HuH-7 (cell line): ENCODE measurements at regions not wholly inside any gene's neighbourhood (a gene's known extent, or its start where the extent isn't known, plus 50 kb on each side); places are given as distances from the start of the nearest gene placed in this dataset.
A peak's percentile ranks its signal among the peaks of the same experiment; 100 is the strongest.

ENCODE experiments used
- DNase-seq: peaks from one replicate; pipeline ENCODE4 v3.0.0; 2011; ENCODE audit warnings: low spot score

DNA sequence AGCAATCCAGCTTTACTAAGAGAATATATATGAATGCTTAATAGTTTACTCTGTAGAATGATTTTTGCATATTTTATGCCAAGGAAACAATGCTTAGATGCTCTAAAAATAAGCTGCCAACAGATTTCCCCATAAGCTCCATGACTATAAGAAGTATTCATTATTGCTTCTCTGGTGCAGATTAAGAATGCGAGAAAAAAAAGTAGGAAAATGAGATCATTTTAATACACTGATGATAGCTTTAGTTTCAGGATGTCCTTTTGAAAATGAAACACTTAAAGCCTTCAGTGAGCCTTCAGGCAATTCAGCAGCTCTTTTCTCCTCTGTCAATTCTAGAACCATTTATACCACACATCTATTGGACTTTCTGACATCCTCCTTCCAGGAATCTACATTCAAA, 735.0 kb upstream of the POT1 start:
- DNase-seq: no peak

DNA sequence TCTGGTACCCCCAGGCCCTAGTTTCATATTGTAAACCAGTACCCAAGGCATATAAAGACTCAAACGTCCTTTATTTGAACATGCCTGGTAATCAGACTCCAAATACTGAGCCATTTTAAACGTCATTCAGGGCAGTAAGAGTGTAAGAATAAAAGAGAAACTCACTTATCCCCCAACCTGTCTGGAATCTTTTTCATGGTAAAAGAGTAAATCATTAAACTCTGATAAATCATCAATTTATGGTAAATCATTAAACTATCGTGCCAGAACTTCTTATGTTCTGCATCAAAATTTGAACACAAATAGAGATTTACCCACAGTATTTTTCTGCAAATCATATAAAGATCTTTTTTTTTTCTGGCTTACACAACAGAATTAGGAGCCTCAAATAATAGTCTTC, 734.3 kb upstream of the POT1 start:
- DNase-seq: no peak

DNA sequence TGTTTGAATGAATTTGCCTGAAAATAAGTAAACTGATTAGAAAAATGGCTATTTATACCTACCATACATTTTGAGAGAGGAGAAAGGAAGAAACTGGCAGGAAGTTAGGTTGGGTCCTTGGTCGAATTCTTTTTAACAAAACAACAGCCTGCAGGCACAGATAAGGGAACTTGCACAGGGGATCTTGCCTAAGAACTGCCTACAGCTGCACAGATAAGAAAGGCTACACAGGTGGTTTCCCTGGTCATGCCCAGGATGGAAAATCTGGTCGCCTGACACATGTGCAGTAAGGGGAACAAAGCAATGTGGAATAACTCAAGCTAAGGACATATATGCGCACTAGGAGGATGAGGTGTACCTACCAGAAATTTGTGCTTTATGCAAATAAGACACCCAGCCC, 732.1 kb upstream of the POT1 start:
- DNase-seq: no peak

DNA sequence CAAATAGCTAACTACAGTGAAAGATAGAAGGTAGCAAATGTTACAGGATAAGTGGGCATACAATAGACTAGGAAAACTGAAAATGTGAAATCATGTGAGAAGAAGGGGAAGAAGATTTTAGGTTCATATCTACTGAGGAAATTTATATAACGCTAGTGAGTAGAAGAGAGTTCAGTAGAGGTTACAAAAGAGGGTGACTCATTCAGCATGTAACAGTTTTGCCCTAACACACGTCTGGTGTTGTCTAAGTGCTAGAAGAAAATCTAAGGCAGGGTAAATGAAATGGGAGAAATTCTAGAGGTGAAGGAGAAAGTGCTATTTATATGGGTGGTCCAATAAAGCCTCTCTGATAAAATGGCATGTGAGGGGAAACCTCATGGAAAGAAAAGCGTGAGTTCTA, 731.4 kb upstream of the POT1 start:
- DNase-seq: no peak

DNA sequence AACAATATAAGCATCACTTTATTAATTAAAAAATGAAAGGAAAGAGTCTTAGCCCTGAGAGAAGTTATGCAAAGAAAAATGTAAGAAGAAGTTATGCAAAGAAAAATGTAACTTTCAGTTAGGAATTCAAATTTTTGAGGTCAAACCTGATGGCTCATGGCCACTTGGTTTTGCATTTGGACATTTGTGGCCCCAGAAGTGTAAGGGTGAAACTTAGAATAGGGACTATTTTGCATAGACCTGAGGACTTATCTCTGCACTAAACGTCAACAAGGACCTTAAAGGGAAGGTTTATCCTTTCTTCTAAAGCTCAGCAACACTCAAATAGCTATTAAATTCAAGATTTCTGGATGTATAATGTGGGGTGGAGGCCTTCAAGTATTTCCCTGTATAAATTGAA, 724.5 kb upstream of the POT1 start:
- no peak for DNase-seq

DNA sequence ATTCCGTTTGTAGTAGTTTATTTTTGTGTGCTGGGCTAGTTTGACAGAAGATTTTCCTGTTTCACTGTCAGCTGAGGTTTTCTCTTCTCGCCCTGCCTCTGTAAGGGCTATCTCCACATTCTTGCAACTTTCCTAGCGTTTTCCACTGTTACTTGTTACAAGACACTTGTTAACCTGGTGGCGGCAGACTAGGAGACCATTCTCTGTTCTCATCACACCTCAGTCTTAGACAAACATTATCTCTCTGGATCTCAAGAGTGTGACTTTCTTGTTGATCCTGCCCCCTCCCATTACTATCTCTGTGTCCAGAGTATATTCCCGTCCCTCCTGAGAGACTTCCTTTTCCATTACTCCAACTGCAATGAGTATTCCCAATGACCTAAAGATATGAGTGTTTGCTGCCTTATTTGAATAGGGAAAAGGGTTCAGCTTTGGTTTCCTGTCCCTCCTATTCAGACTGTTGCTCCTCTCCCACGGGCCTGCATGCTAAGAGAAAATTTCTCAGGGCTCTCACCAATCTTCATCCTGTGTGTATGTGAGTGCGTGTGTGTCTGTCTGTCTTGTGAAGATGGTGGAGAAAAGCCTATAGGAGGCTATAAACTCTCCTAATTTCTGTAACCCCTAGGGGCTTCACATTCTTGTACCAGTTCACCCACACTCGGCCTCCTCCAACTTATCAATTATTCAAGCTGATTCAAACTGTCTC, 722.4 kb upstream of the POT1 start:
- DNase-seq: no peak

DNA sequence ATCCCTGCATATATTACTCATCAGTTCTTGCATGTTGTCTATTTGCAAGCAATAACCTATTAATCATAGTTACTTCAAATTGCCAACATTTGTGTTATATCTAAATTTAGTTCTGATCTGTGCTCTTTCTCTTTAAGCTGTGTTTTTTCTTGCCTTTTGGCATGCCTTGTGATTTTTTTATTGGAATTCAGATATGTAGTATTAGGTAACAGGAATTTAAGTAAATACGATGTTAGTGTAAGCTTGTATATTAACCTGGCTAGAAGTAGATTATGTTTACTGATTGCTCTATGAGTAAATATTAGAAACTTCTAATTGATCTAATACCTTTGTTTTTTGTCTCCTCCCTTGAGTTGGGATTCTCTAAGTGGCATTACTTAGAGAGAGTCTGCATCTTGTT, 718.9 kb upstream of the POT1 start:
- DNase-seq: no peak

DNA sequence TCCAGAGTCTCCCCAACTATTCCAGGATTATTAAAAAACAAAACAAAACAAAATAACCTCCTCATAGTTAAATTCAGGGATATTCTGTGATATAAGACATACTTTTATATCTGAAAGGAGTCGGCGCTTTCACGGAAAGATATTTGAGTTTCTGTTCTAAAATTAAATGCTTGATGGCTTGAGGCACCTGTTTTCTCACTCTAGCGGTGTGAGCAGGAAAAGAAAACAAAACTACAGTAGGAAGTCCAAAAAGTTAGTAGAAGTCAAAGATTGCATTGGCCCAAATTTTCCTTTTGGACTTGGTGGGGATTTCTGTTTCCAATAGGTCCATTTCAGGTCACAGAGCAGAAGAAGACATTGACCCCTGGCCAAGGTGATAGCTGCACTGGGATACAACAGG, 716.1 kb upstream of the POT1 start:
- DNase-seq: no peak

DNA sequence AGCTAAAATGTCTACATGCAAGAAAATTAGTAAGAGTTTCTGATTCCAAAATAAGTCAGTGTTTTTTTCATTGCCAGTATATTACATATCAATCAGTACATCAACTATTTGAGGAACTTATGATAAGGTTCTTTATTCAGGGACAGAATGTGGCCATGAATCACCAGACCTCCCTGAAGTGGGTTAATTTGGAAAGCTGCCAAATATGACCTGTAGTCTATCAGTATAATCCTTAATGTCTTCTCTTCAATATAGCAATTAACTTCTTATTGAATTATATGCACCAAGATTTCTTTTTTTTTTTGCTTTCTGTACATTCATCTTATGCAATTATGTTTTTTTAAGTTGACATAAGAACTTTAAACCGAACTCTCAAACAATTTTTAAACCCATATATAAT, 714.5 kb upstream of the POT1 start:
- no peak for DNase-seq

DNA sequence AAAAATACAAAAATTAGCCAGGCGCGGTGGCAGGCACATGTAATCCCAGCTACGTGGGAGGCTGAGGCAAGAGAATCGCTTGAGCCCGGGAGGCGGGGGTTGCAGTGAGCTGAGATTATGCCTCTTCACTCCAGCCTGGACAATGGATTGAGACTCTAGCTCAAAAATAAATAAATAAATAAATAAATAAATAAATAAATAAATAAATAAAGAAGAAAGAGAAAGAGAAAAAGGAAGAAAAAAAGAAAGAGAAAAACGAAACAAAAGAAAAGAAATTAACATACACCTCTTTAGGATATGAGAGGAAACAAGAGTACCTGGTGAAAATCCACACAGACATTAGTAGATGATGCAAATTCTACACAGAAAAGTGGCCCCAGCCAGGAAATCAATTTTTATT, 713.7 kb upstream of the POT1 start:
- no peak for DNase-seq

DNA sequence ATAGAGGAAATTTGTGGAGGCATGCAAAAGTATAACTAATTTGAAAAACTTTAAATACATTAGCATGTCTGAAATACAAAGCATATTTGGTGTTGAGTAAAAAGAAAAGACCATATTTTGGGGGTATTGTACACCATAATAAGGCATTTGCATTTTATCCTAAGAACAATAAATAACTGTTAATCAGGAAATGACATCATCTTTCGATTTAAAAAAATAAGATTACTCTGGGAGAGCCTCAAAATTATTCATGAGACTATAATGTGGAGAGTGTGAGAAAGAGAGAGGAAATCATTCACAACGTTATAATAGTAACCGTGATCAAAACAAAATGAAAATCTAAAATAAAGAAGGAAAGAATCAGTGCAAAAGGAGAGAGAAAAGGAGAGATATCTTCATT, 712.3 kb upstream of the POT1 start:
- no peak for DNase-seq

DNA sequence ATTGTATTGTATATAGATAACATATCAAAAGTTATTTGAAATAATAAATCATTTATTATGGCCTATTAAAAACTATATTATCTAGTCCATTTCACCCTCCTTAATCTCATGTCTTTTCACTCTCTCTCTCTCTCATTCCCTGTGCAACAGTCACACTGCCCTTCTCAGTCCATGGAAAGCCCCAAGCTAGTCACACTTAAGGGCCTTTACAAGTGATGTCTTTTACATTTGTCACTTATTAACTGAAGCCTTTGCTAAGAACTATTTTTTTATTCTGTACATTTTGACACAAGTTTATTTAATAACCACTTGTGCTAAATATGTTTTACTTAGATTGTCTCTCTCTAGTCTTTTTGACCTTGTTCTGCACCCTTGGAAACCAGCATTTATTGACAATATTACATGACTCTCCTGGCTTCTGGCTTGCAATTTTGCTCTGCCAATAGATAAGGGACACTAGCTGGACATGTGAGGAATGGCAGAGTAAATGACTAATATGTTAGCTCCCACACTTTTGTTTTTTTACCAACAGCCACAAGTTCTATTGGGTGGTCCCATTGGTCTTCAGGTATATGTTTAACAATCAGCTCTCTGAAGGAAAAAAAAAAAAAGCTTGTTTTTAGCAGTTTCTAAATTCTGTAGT, 706.8 kb upstream of the POT1 start:
- no peak for DNase-seq

DNA sequence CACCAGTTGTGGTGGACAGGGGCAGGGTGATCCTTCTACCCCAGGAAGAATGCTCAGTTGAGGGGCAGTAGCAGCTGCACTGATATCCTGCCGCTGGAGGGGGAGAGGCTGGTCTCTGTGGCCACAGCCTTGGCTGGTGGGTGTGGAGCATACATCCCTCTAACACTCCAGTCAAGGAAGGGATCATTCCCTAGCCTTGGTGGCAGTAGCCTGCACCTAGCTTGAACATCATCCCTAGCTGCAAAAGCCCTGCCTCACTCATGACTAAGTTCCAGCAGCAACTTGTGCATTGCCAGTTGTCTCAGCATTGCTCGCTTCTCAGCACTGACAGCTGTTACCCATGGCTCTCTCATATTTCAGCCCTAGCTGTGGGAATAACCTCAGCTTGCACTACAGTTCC, 688.9 kb upstream of the POT1 start:
- no peak for DNase-seq

DNA sequence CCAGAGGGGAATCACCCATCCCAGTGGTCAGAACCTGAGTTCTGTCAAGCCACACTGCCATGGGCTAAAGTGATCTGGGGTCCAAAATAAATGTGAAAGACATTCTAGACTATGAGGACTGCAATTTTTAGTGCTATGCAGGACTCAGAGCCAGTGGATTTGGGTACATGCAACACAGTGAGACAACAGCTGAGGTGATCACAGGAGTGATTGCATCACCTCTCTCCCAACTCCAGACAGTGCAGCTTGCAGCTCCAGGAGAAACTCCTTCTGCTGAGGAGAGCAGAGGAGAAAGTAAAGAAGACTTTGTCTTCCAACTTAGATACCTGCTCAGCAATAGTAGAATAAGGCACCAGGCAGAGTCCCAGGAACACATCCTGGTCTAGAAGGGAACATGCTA, 682.0 kb upstream of the POT1 start:
- DNase-seq: no peak

DNA sequence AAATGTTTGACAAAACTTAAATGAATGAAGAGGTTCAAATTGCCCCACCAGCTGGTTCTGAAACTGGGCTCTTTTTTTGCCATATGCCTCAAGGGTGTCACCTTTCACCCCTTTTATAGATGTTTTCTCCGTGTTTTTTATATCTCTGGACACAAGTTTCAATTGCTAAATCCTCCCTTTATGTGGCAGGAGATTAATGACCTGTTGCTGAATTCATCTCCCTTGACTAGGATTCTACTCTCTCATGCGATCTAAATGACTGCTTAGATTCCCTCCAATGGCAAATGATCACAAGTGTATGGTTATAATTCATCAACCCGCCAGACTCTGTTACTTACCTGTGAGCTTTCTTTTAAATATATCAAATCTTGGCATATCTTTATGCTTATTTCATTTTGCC, 677.0 kb upstream of the POT1 start:
- DNase-seq: no peak

DNA sequence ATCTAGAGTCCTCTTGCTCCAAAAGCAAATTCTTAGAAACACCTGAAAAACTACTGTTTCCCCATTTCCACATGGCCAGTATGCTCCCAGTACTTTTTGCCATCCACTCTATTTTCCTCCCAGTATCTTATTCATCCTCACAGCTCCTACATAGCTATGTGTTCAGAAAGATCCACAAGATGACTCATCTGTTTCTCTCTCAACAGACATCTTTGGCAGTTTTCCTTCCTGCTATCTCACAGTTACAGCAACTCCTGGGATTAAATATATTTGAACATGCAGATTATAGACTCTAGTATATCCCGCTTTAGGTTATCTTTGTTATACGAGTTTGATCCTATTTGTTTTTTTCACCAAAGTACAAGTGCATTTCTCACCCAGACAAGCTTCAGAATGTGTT, 675.6 kb upstream of the POT1 start:
- DNase-seq: no peak

DNA sequence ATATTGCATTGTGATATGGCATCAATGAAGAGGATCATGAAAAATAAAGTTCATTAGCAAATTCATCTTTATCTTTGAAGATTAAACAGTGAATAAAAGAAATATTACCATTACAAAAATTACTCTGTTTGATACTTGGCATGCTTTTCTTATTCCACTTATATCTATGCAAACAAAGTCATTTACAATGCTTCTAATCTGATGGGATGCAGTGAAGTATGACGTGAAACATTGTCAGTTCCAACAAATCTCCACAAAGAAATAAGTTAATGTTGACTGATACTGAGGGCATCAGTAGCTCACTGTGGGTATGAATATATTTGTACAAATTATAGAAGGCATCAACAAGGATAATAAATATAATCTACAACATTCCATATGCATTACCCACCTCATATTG, 672.8 kb upstream of the POT1 start:
- DNase-seq: no peak

DNA sequence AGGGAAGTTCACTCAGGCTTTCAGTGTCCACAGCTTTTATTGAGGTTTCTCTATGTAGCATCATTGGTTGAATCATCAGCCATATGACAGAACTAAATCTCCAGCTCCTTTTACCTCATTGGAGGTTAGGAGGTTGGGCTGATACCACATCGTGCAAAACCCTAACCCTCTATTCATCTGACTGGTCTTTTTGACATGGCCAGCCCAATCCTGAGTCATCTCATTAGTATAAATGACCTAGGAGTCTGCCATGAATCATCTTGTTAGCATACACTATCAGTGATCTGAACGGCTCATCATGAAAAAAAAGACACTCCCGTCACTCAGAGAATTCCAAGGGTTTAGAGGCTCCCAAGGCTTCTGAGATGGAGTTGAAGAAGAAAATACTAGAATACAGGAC, 669.8 kb upstream of the POT1 start:
- DNase-seq: no peak

DNA sequence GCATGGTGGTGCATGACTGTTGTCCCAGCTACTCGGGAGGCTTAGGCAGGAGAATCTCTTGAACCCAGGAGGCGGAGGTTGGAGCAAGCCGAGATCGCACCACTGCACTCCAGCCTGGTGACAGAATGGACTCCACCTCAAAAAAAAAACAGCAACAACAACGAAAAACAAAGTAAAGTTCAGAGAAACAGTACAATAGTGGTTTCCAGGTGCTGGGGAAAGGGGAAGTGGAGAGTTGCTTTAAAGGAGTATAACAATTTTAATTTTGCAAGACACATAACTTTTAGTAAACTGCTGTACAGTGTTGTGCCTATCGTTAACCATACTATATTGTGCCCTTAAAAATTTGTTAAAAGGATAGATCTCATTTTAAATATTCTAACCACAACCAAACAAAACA, 662.7 kb upstream of the POT1 start:
- no peak for DNase-seq

DNA sequence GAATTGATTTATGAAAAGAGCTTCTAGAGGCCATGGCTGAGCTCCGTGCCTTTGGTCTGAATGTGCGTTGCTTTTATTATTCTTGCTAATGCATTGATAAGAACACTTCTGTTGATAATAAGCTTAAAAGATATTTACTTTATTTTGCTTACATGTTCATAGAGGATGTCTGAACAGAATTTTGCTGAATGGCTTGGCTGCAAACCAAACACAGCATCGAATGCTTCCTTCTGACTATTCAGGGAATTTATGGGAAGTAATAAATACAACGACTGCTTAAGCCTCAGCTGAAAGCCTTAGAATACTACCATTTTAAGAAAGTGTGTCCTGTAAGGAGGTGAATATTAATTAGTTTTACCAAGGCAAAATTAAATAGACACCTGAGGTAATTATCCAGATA, 643.5 kb upstream of the POT1 start:
- no peak for DNase-seq

DNA sequence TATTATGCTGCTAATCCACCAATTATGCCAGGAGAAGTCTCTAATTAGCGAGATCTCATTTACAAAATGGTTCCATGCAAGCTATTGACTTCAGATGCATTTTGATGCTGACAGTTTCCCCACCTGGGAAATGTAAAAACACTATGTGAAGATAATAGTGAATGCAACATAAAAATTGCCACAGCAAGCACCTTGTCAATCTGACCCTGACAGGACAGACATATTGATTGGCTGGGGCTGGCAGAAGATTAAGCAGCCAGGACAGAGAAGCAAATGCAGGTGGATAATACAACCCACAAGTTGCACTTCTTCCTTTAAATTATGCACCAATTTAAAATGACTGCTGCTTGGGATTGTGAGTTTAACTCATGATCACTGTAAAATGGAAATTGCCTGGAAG, 642.8 kb upstream of the POT1 start:
- no peak for DNase-seq

DNA sequence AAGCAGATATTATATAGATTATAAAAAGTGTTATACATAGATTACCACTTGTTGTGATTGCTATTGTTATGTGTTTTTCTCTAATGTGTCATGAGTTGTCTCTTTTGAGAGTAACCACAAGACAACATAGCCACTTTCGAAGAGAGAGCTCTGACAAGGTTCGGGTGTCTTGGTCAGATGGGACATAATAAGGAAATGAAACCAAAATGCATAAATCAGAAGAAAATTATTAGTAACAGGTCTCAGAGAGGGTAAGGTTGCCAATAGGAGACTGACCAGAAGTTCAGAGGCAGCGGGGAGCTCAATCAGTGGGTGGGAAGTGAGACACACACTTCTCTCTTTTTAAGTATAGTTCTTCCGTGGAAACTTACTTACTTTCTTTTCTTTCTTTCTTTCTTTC, 639.2 kb upstream of the POT1 start:
- no peak for DNase-seq

DNA sequence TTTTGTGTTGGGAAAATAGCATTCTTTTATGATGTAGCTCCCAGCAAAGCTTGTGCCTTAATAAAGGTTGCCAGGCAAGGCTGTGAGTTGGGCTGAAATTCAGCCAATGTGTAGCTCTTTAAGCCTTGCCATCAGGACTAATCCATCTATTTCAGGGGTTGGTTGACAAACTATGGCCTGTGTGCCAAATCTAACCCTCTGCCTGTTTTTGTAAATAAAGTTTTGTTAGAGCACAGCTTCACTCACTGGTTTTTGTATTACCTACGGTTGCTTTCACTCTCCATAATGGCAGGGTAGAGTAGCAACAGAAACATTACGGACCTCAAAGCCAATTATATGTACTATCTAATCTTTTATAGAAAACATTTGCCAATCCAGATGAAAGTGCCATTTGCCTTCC, 638.1 kb upstream of the POT1 start:
- no peak for DNase-seq

DNA sequence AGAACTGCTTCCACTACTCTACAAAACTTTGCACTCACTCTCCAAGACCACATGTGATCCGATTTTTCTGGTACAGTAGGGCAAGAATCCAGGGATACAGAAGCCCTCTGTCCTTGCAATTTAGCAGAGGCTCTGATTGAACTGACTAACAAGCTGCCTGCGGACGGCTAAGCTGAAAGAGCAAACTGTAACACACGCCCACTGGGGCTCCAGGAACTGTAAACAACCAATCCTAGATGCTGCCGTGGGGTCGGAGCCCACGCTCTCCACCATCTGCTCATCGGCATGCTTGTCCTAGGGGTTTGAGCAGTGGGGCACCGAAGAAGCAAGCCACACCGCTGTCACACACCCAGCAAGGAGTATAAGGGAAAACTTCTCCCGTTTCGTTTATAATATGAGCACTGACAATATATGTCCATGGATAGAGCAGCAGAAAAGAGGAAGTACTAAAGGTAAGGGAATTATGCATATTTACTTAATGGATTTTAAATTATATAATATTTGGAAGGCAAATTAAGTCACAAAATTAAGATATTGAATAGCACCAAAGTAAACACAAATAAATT, 634.4 kb upstream of the POT1 start:
- DNase-seq: peak; percentile 1
